ENCODE measurements at regions not wholly inside any gene's neighbourhood (a gene's known extent, or its start where the extent isn't known, plus 50 kb on each side); places are given as distances from the start of the nearest gene placed in this dataset.
"Not testable (repeated sequence)": the region's sequence is repeated elsewhere in the genome, so short reads cannot be mapped to it uniquely, and the experiment has no call there.

DNA sequence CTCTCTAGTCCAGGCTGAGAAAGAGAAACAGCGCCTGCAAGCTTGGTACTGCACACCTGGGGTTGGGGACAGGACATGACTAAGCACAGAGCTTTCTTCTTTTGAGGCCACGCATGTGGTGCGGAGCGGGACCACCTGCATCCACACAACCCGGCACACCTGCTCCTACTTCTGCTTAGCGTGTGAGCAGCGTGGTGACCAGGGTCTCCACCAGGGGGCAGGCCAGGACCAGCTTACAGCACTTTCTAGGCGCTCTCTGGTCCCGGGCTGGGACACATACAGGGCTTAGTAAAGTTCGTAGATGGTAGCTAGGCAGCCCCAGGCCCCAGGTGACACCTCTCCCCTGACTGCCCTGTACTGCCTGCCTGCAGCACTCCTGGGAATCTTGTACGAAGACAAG is 89.7 kb upstream of the HMX1 start:
- TF ChIP-seq EZH2phosphoT487 (IDR thresholded peaks at IDR 0.05; ENCODE audit: unreplicated experiment); JUNB (IDR thresholded peaks at IDR 0.05; ENCODE audit: unreplicated experiment); EZH2 (IDR thresholded peaks at IDR 0.05; ENCODE audit: low read depth, unreplicated experiment); POLR2AphosphoS5 (IDR thresholded peaks at IDR 0.05; ENCODE audit: low read depth): not testable (repeated sequence)
- TF ChIP-seq, protein P1, sequence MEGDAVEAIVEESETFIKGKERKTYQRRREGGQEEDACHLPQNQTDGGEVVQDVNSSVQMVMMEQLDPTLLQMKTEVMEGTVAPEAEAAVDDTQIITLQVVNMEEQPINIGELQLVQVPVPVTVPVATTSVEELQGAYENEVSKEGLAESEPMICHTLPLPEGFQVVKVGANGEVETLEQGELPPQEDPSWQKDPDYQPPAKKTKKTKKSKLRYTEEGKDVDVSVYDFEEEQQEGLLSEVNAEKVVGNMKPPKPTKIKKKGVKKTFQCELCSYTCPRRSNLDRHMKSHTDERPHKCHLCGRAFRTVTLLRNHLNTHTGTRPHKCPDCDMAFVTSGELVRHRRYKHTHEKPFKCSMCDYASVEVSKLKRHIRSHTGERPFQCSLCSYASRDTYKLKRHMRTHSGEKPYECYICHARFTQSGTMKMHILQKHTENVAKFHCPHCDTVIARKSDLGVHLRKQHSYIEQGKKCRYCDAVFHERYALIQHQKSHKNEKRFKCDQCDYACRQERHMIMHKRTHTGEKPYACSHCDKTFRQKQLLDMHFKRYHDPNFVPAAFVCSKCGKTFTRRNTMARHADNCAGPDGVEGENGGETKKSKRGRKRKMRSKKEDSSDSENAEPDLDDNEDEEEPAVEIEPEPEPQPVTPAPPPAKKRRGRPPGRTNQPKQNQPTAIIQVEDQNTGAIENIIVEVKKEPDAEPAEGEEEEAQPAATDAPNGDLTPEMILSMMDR (conservative IDR thresholded peaks at IDR 0.05; ENCODE audit: low read depth in 2 of 2): peak; percentile 54 to 85
- TF ChIP-seq, protein P2, sequence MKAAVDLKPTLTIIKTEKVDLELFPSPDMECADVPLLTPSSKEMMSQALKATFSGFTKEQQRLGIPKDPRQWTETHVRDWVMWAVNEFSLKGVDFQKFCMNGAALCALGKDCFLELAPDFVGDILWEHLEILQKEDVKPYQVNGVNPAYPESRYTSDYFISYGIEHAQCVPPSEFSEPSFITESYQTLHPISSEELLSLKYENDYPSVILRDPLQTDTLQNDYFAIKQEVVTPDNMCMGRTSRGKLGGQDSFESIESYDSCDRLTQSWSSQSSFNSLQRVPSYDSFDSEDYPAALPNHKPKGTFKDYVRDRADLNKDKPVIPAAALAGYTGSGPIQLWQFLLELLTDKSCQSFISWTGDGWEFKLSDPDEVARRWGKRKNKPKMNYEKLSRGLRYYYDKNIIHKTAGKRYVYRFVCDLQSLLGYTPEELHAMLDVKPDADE (IDR thresholded peaks at IDR 0.05): not testable (repeated sequence)
- TF ChIP-seq, protein P3, sequence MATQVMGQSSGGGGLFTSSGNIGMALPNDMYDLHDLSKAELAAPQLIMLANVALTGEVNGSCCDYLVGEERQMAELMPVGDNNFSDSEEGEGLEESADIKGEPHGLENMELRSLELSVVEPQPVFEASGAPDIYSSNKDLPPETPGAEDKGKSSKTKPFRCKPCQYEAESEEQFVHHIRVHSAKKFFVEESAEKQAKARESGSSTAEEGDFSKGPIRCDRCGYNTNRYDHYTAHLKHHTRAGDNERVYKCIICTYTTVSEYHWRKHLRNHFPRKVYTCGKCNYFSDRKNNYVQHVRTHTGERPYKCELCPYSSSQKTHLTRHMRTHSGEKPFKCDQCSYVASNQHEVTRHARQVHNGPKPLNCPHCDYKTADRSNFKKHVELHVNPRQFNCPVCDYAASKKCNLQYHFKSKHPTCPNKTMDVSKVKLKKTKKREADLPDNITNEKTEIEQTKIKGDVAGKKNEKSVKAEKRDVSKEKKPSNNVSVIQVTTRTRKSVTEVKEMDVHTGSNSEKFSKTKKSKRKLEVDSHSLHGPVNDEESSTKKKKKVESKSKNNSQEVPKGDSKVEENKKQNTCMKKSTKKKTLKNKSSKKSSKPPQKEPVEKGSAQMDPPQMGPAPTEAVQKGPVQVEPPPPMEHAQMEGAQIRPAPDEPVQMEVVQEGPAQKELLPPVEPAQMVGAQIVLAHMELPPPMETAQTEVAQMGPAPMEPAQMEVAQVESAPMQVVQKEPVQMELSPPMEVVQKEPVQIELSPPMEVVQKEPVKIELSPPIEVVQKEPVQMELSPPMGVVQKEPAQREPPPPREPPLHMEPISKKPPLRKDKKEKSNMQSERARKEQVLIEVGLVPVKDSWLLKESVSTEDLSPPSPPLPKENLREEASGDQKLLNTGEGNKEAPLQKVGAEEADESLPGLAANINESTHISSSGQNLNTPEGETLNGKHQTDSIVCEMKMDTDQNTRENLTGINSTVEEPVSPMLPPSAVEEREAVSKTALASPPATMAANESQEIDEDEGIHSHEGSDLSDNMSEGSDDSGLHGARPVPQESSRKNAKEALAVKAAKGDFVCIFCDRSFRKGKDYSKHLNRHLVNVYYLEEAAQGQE (IDR thresholded peaks at IDR 0.05; ENCODE audit: unreplicated experiment): not testable (repeated sequence)
